ENCODE measurements at regions not wholly inside any gene's neighbourhood (a gene's known extent, or its start where the extent isn't known, plus 50 kb on each side); places are given as distances from the start of the nearest gene placed in this dataset.

DNA sequence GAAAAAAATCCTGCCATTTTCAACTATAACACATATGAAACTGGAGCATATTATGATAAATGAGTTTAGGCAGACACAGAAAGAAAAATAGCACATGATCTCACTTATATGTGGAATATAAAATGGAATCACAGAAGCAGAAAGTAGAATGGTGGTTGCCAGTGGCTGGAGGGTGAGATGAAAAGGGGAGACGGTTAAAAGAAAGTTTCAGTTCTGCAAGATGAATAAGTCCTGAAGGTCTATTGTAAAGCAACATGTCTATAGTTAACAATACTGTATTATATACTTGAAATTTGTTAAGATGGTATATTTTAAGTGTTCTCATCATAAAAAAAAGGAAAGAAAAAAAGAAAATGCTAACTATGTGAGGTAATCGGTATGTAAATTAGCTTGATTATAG lies 503.9 kb downstream of the EPHA7 start:
- TF ChIP-seq POLR2A (IDR thresholded peaks at IDR 0.05): no peak
- TF ChIP-seq, protein P1, sequence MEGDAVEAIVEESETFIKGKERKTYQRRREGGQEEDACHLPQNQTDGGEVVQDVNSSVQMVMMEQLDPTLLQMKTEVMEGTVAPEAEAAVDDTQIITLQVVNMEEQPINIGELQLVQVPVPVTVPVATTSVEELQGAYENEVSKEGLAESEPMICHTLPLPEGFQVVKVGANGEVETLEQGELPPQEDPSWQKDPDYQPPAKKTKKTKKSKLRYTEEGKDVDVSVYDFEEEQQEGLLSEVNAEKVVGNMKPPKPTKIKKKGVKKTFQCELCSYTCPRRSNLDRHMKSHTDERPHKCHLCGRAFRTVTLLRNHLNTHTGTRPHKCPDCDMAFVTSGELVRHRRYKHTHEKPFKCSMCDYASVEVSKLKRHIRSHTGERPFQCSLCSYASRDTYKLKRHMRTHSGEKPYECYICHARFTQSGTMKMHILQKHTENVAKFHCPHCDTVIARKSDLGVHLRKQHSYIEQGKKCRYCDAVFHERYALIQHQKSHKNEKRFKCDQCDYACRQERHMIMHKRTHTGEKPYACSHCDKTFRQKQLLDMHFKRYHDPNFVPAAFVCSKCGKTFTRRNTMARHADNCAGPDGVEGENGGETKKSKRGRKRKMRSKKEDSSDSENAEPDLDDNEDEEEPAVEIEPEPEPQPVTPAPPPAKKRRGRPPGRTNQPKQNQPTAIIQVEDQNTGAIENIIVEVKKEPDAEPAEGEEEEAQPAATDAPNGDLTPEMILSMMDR (IDR thresholded peaks at IDR 0.05): no peak
